ENCODE measurements at regions not wholly inside any gene's neighbourhood (a gene's known extent, or its start where the extent isn't known, plus 50 kb on each side); places are given as distances from the start of the nearest gene placed in this dataset.

GRCh38 chr4:166482758-166483157 lies 609.7 kb downstream of the TLL1 start:
- no peak overlapping the region for H3K27ac ChIP-seq (ENCODE audit: low read depth, low read length)
- no peaks in the 10 kb centered on the region for H3K27me3 Mint-ChIP-seq
- peaks cover 0 to 12% (median 7%) of the 10 kb centered on the region in 5 donors for H3K9me3 Mint-ChIP-seq
- no peak overlapping the region for H3K4me3 Mint-ChIP-seq
- ChIA-PET CTCF (no interaction called here), POLR2A (no interaction called here)
- no peaks in the 10 kb centered on the region for H3K36me3 Mint-ChIP-seq
- no peaks in the 10 kb centered on the region for H3K27me3 ChIP-seq (ENCODE audit: insufficient read depth, low read length, poor library complexity, severe bottlenecking)
- no peaks in the 10 kb centered on the region for H3K9me3 ChIP-seq (ENCODE audit: low read length)
- H3K4me1 ChIP-seq (ENCODE audit: insufficient read depth, low read length), result no peaks in the 10 kb centered on the region
- DNase-seq, result no peak
- H3K36me3 ChIP-seq (ENCODE audit: insufficient read depth, low read length), result no peaks in the 10 kb centered on the region
- H3K27ac Mint-ChIP-seq, result no peak overlapping the region
- H3K4me1 Mint-ChIP-seq, result no peaks in the 10 kb centered on the region
- H3K4me3 ChIP-seq (ENCODE audit: low read length), result no peak overlapping the region

DNA sequence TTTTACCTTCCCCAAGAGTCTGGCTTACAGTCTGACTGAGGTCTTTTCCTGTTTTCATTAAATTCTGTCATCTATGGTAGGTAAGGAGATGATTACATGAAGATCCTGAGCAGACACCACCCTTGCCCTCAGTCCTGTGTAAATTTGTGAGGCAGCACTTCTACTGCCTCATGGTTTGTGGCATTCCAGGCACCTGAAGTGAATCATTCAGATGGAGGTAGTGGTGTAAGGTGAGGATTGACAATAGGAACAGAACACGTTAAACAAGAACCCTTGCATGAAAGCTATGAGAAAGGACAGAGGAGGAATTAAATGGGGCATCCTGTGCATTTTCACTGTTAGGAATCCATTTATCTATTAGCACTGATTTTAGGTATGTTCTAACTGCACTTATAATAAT lies 618.6 kb downstream of the TLL1 start:
- Mint-ChIP-seq H3K36me3 (no peaks in the 10 kb centered on the region), H3K9me3 (peaks cover 0 to 13% (median 2%) of the 10 kb centered on the region in 5 donors), H3K27ac (no peak overlapping the region), H3K27me3 (no peaks in the 10 kb centered on the region), H3K4me1 (no peaks in the 10 kb centered on the region), H3K4me3 (no peak overlapping the region)
- CTCF ChIA-PET, result no interaction called here
- Histone ChIP-seq H3K9me3 (ENCODE audit: low read length) (no peaks in the 10 kb centered on the region), H3K36me3 (ENCODE audit: insufficient read depth, low read length) (no peaks in the 10 kb centered on the region), H3K4me1 (ENCODE audit: insufficient read depth, low read length) (no peaks in the 10 kb centered on the region), H3K27ac (ENCODE audit: low read depth, low read length) (no peak overlapping the region), H3K27me3 (ENCODE audit: insufficient read depth, low read length, poor library complexity, severe bottlenecking) (no peaks in the 10 kb centered on the region), H3K4me3 (ENCODE audit: low read length) (no peak overlapping the region)
- POLR2A ChIA-PET, result no interaction called here
- no peak for DNase-seq

DNA sequence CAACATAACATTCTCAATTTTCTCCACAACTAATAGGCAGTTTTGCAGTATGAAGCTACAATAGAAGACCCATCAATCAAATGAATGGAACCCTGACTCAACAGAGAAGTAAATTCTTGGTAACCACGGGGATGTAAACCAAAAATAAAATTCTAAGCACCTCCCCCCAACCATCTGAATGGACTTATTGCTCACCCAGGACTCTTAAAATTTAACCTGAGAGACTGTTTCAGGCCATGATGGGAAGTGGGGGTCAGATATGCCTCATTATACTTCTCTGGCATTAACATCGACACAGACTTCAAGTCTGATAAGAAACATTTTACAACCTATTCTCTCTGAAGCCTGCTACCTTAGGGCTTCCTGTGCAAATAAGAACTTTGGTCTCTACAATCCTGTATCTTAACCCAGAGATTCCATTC lies 620.9 kb downstream of the TLL1 start:
- ChIA-PET POLR2A (no interaction called here), CTCF (no interaction called here)
- Mint-ChIP-seq H3K36me3 (no peaks in the 10 kb centered on the region), H3K27me3 (no peaks in the 10 kb centered on the region), H3K9me3 (peaks cover 0 to 12% (median 2%) of the 10 kb centered on the region in 5 donors), H3K4me3 (no peak overlapping the region), H3K27ac (no peak overlapping the region), H3K4me1 (no peaks in the 10 kb centered on the region)
- H3K36me3 ChIP-seq (ENCODE audit: insufficient read depth, low read length), result no peaks in the 10 kb centered on the region
- H3K27ac ChIP-seq (ENCODE audit: low read depth, low read length), result no peak overlapping the region
- H3K9me3 ChIP-seq (ENCODE audit: low read length), result no peaks in the 10 kb centered on the region
- DNase-seq, result no peak
- H3K4me1 ChIP-seq (ENCODE audit: insufficient read depth, low read length), result no peaks in the 10 kb centered on the region
- H3K27me3 ChIP-seq (ENCODE audit: insufficient read depth, low read length, poor library complexity, severe bottlenecking), result no peaks in the 10 kb centered on the region
- no peak overlapping the region for H3K4me3 ChIP-seq (ENCODE audit: low read length)

DNA sequence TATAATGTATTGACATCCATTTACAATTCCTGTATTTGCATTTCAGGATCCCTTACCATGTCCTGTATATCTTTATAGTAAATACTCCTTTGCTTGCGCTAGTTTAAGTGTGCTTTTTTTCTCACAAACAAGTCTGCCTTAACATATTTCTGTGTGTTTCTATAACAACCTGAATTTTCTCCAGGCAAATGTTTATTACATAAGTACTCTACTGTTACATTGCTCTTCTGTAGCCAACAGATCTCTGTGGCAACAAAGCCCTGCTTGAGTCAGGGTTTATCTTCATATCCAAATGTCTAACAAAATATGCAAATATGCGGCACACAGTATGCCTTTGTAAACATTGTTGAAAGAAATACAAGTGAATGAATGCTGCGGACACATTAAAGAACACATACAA lies 625.5 kb downstream of the TLL1 start:
- H3K4me3 Mint-ChIP-seq, result no peak overlapping the region
- no peak overlapping the region for H3K27ac ChIP-seq (ENCODE audit: low read depth, low read length)
- H3K27me3 Mint-ChIP-seq, result peaks cover 0 to 1% of the 10 kb centered on the region in 2 donors
- ChIA-PET POLR2A (no interaction called here), CTCF (no interaction called here)
- no peaks in the 10 kb centered on the region for H3K4me1 Mint-ChIP-seq
- no peak overlapping the region for H3K27ac Mint-ChIP-seq
- no peaks in the 10 kb centered on the region for H3K4me1 ChIP-seq (ENCODE audit: insufficient read depth, low read length)
- H3K36me3 ChIP-seq (ENCODE audit: insufficient read depth, low read length), result no peaks in the 10 kb centered on the region
- no peaks in the 10 kb centered on the region for H3K36me3 Mint-ChIP-seq
- DNase-seq, result no peak
- H3K27me3 ChIP-seq (ENCODE audit: insufficient read depth, low read length, poor library complexity, severe bottlenecking), result no peaks in the 10 kb centered on the region
- H3K4me3 ChIP-seq (ENCODE audit: low read length), result no peak overlapping the region
- H3K9me3 ChIP-seq (ENCODE audit: low read length), result no peaks in the 10 kb centered on the region
- H3K9me3 Mint-ChIP-seq, result peaks cover 8 to 16% (median 12%) of the 10 kb centered on the region in 5 donors

DNA sequence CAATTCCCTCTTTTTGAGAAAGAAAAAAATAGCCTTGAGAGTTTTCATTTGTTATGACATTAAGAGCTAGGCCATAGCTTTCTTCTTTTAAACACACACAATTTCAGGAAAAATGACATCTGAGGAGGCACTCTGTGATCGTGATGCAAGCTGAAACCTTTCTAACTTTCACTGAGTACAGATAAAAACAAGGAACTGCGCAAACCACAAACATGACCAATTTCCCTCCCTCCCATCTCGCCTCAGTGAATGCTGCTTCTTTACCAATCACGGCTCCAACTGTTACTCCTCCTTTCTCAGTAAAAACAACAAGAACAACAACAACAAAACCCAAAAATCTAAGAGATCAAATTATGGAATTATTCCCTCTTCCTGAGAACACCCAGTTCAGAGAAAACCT lies 626.8 kb downstream of the TLL1 start:
- Mint-ChIP-seq H3K4me3 (no peak overlapping the region), H3K4me1 (no peaks in the 10 kb centered on the region), H3K36me3 (no peaks in the 10 kb centered on the region), H3K27ac (peak overlapping the region in 1 of 8 donors; percentile 5), H3K27me3 (peaks cover 0 to 1% of the 10 kb centered on the region in 2 donors), H3K9me3 (peaks cover 8 to 17% (median 12%) of the 10 kb centered on the region in 5 donors)
- POLR2A ChIA-PET, result no interaction called here
- no peaks in the 10 kb centered on the region for H3K36me3 ChIP-seq (ENCODE audit: insufficient read depth, low read length)
- no peaks in the 10 kb centered on the region for H3K27me3 ChIP-seq (ENCODE audit: insufficient read depth, low read length, poor library complexity, severe bottlenecking)
- no peaks in the 10 kb centered on the region for H3K9me3 ChIP-seq (ENCODE audit: low read length)
- H3K27ac ChIP-seq (ENCODE audit: low read depth, low read length), result no peak overlapping the region
- CTCF ChIA-PET, result no interaction called here
- no peak overlapping the region for H3K4me3 ChIP-seq (ENCODE audit: low read length)
- H3K4me1 ChIP-seq (ENCODE audit: insufficient read depth, low read length), result no peaks in the 10 kb centered on the region
- no peak for DNase-seq

DNA sequence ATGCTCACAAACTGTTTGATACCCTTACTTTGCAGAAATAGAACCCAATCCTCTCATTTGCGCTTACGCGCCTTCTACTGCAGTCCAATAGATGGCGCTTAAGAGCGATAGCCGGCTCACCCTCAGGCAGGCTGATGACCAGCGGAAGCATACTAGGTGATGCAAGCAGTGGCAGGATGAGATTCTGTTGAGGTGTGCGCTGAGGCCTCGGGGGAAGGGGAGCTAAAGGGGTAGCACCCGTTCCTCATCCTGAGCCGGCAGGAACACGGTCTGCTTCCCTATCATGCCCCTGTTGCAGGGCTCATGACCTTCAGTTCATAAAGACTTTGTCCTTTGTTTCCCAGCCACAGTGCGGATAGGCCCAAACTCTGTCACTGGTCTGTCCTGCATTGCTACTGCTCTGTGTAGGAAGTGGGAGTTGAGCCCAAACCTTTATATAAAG lies 628.9 kb downstream of the TLL1 start:
- Mint-ChIP-seq H3K4me3 (no peak overlapping the region), H3K27ac (no peak overlapping the region), H3K9me3 (peaks cover 10 to 17% (median 13%) of the 10 kb centered on the region in 5 donors), H3K27me3 (peaks cover 0 to 1% of the 10 kb centered on the region in 2 donors), H3K4me1 (no peaks in the 10 kb centered on the region), H3K36me3 (no peaks in the 10 kb centered on the region)
- H3K9me3 ChIP-seq (ENCODE audit: low read length), result no peaks in the 10 kb centered on the region
- H3K27me3 ChIP-seq (ENCODE audit: insufficient read depth, low read length, poor library complexity, severe bottlenecking), result no peaks in the 10 kb centered on the region
- no peaks in the 10 kb centered on the region for H3K4me1 ChIP-seq (ENCODE audit: insufficient read depth, low read length)
- CTCF ChIA-PET, result no interaction called here
- no peak overlapping the region for H3K4me3 ChIP-seq (ENCODE audit: low read length)
- no peak for DNase-seq
- no peak overlapping the region for H3K27ac ChIP-seq (ENCODE audit: low read depth, low read length)
- POLR2A ChIA-PET, result no interaction called here
- H3K36me3 ChIP-seq (ENCODE audit: insufficient read depth, low read length), result no peaks in the 10 kb centered on the region

GRCh38 chr4:166502660-166503059 lies 629.6 kb downstream of the TLL1 start:
- Histone ChIP-seq H3K27ac (ENCODE audit: low read depth, low read length) (no peak overlapping the region), H3K9me3 (ENCODE audit: low read length) (no peaks in the 10 kb centered on the region), H3K27me3 (ENCODE audit: insufficient read depth, low read length, poor library complexity, severe bottlenecking) (no peaks in the 10 kb centered on the region), H3K4me3 (ENCODE audit: low read length) (no peak overlapping the region), H3K4me1 (ENCODE audit: insufficient read depth, low read length) (no peaks in the 10 kb centered on the region), H3K36me3 (ENCODE audit: insufficient read depth, low read length) (no peaks in the 10 kb centered on the region)
- peaks cover 0 to 1% of the 10 kb centered on the region in 2 donors for H3K27me3 Mint-ChIP-seq
- peaks cover 10 to 17% (median 13%) of the 10 kb centered on the region in 5 donors for H3K9me3 Mint-ChIP-seq
- ChIA-PET POLR2A (no interaction called here), CTCF (no interaction called here)
- no peak overlapping the region for H3K27ac Mint-ChIP-seq
- H3K4me1 Mint-ChIP-seq, result no peaks in the 10 kb centered on the region
- H3K4me3 Mint-ChIP-seq, result no peak overlapping the region
- no peak for DNase-seq
- H3K36me3 Mint-ChIP-seq, result no peaks in the 10 kb centered on the region

- H3K4me1 Mint-ChIP-seq, result no peaks in the 10 kb centered on the region
- no peaks in the 10 kb centered on the region for H3K36me3 Mint-ChIP-seq
- POLR2A ChIA-PET, result no interaction called here
- Histone ChIP-seq H3K4me3 (ENCODE audit: low read length) (no peak overlapping the region), H3K4me1 (ENCODE audit: insufficient read depth, low read length) (no peaks in the 10 kb centered on the region), H3K36me3 (ENCODE audit: insufficient read depth, low read length) (no peaks in the 10 kb centered on the region), H3K9me3 (ENCODE audit: low read length) (no peaks in the 10 kb centered on the region), H3K27me3 (ENCODE audit: insufficient read depth, low read length, poor library complexity, severe bottlenecking) (no peaks in the 10 kb centered on the region), H3K27ac (ENCODE audit: low read depth, low read length) (no peak overlapping the region)
- CTCF ChIA-PET, result no interaction called here
- H3K27me3 Mint-ChIP-seq, result no peaks in the 10 kb centered on the region
- no peak overlapping the region for H3K27ac Mint-ChIP-seq
- no peak for DNase-seq
- peaks cover 4 to 21% (median 7%) of the 10 kb centered on the region in 5 donors for H3K9me3 Mint-ChIP-seq
- H3K4me3 Mint-ChIP-seq, result no peak overlapping the region
Observed at GRCh38 chr4:166506051-166506450, 633.0 kb downstream of the TLL1 start.

- DNase-seq, result no peak
- H3K4me1 ChIP-seq (ENCODE audit: insufficient read depth, low read length), result no peaks in the 10 kb centered on the region
- no peak overlapping the region for H3K4me3 Mint-ChIP-seq
- H3K4me3 ChIP-seq (ENCODE audit: low read length), result no peak overlapping the region
- no peaks in the 10 kb centered on the region for H3K36me3 Mint-ChIP-seq
- no peaks in the 10 kb centered on the region for H3K27me3 Mint-ChIP-seq
- H3K4me1 Mint-ChIP-seq, result no peaks in the 10 kb centered on the region
- peaks cover 0 to 27% (median 6%) of the 10 kb centered on the region in 5 donors for H3K9me3 Mint-ChIP-seq
- no peak overlapping the region for H3K27ac Mint-ChIP-seq
- no peak overlapping the region for H3K27ac ChIP-seq (ENCODE audit: low read depth, low read length)
- ChIA-PET POLR2A (no interaction called here), CTCF (no interaction called here)
- no peaks in the 10 kb centered on the region for H3K9me3 ChIP-seq (ENCODE audit: low read length)
- H3K36me3 ChIP-seq (ENCODE audit: insufficient read depth, low read length), result no peaks in the 10 kb centered on the region
- H3K27me3 ChIP-seq (ENCODE audit: insufficient read depth, low read length, poor library complexity, severe bottlenecking), result no peaks in the 10 kb centered on the region
Observed at GRCh38 chr4:166512267-166512666, 639.2 kb downstream of the TLL1 start.
